C4-2B (cell line): ENCODE measurements at regions not wholly inside any gene's neighbourhood (a gene's known extent, or its start where the extent isn't known, plus 50 kb on each side); places are given as distances from the start of the nearest gene placed in this dataset.

Experiments
- CTCF ChIP-seq: fragments of 450-650 bp; conservative IDR thresholded peaks from 2 replicates; pipeline ENCODE4 v1.5.1; 2017; ENCODE audit warnings: mild to moderate bottlenecking
- ZFX ChIP-seq: fragments of 450-650 bp; IDR thresholded peaks from 2 replicates; pipeline ENCODE4 v1.6.1; 2017

GRCh38 chr22:47400701-47401591 lies 638.5 kb downstream of the TBC1D22A start:
- TF ChIP-seq ZFX: no peak
- TF ChIP-seq CTCF: no peak
